Mucosa of descending colon (tissue), 3 donors: ENCODE measurements at regions not wholly inside any gene's neighbourhood (a gene's known extent, or its start where the extent isn't known, plus 50 kb on each side); places are given as distances from the start of the nearest gene placed in this dataset.
A peak's percentile ranks its signal among the peaks of the same experiment; 100 is the strongest.

Experiments used
- ATAC-seq: fragments of 200-7000 bp; cut with Tn5 transposase; one replicate; pipeline ENCODE4 v1.9.1; 2020; ENCODE audit warnings: mild to moderate bottlenecking, moderate library complexity
- DNase-seq, 3 donors: peaks; one replicate each; pipeline ENCODE4 v3.0.0-alpha.2; 2020
- H3K36me3 ChIP-seq: fragments of 200-600 bp; one replicate; pipeline ENCODE4 v1.8.0; 2021; ENCODE audit warnings: low read depth, mild to moderate bottlenecking
- H3K4me1 ChIP-seq: fragments of 200-600 bp; one replicate; pipeline ENCODE4 v1.8.0; 2021; ENCODE audit warnings: low read depth, mild to moderate bottlenecking
- H3K4me3 ChIP-seq: fragments of 200-600 bp; one replicate; pipeline ENCODE4 v1.8.0; 2021; ENCODE audit warnings: mild to moderate bottlenecking
- H3K9me3 ChIP-seq: fragments of 200-600 bp; one replicate; pipeline ENCODE4 v1.8.0; 2021; ENCODE audit warnings: mild to moderate bottlenecking
- CTCF ChIP-seq: fragments of 200-600 bp; IDR thresholded peaks from one replicate; pipeline ENCODE4 v1.8.0; 2022; ENCODE audit warnings: antibody characterized with exemption, mild to moderate bottlenecking
- intact Hi-C, 2 donors: fragments of 100-400 bp; cut with DNase I in 1 of 2; cut with micrococcal nuclease in 1 of 2; formaldehyde crosslinking; loops; one replicate each; pipeline versions ENCODE4 v1.11.0 to v1.11.1; 2022; cut with DNase I, micrococcal nuclease
- donor health status: DM: no; HTN: no; CAD: no; lungs with moderate emphysema.
- donor health status: DM: no; HTN: no; CAD: no.
- donor health status: DM: no; HTN: yes; CAD: no.

GRCh38 chr6:34616227-34616585 is 60.1 kb upstream of the SPDEF start:
- no peak for TF ChIP-seq CTCF
- no peak for DNase-seq
- no peaks in the 10 kb centered on the region for H3K9me3 ChIP-seq
- H3K36me3 ChIP-seq, result no peaks in the 10 kb centered on the region
- H3K4me1 ChIP-seq, result peaks cover 2% of the 10 kb centered on the region
- H3K4me3 ChIP-seq, result no peak overlapping the region
- no peak for ATAC-seq
- intact Hi-C loops, result no loop called here

GRCh38 chr6:34615574-34616226 is 59.6 kb upstream of the SPDEF start:
- intact Hi-C loops, result no loop called here

GRCh38 chr6:34610819-34611477 is 54.8 kb upstream of the SPDEF start:
- Histone ChIP-seq H3K4me1 (peaks cover 18% of the 10 kb centered on the region), H3K36me3 (no peaks in the 10 kb centered on the region), H3K9me3 (no peaks in the 10 kb centered on the region), H3K4me3 (no peak overlapping the region)
- DNase-seq (no peak), ATAC-seq (peak; percentile 60)
- TF ChIP-seq CTCF, result no peak
- intact Hi-C loops, result no loop called here

More at GRCh38 chr6:34615574-34616226, 59.6 kb upstream of the SPDEF start:
- peaks cover 5% of the 10 kb centered on the region for H3K4me1 ChIP-seq
- TF ChIP-seq CTCF, result no peak
- H3K4me3 ChIP-seq, result no peak overlapping the region
- H3K36me3 ChIP-seq, result no peaks in the 10 kb centered on the region
- no peak for DNase-seq
- no peak for ATAC-seq
- no peaks in the 10 kb centered on the region for H3K9me3 ChIP-seq

- intact Hi-C loops, result loop anchor here in 1 of 2 donors (10.0 kb wide), 2 partner anchors 84 to 144 kb away; partner anchors contain the start of gene PACSIN1
- ATAC-seq, result peak; percentile 20
Observed at GRCh38 chr6:34608321-34609091, 52.4 kb upstream of the SPDEF start.

More at GRCh38 chr6:34608321-34609091, 52.4 kb upstream of the SPDEF start:
- no peak for TF ChIP-seq CTCF
- peaks cover 18% of the 10 kb centered on the region for H3K4me1 ChIP-seq
- H3K36me3 ChIP-seq, result no peaks in the 10 kb centered on the region
- no peak overlapping the region for H3K4me3 ChIP-seq
- DNase-seq, result no peak
- H3K9me3 ChIP-seq, result no peaks in the 10 kb centered on the region
